ENCODE measurements at regions not wholly inside any gene's neighbourhood (a gene's known extent, or its start where the extent isn't known, plus 50 kb on each side); places are given as distances from the start of the nearest gene placed in this dataset.

DNA sequence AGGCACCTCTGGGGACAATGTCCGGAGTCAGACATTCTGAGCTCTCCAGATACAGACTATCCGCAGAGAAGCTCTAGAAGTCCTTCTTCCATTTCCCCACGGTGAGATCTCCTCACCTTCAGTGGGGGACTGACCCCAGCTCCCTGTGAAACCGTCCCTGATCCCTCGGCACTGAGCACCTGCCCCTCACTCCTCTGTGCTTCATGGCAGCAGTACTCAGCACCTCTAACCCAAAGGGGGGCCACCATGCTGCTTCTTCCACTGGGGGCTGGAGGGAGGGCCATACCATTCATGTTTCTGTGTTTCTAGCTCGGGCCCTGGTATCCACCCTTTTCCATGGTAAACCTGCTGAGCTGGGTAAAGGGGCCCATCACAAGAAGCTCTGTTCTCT is 321.7 kb downstream of the BRD1 start:
- no peak for DNase-seq (ENCODE audit: low spot score)

DNA sequence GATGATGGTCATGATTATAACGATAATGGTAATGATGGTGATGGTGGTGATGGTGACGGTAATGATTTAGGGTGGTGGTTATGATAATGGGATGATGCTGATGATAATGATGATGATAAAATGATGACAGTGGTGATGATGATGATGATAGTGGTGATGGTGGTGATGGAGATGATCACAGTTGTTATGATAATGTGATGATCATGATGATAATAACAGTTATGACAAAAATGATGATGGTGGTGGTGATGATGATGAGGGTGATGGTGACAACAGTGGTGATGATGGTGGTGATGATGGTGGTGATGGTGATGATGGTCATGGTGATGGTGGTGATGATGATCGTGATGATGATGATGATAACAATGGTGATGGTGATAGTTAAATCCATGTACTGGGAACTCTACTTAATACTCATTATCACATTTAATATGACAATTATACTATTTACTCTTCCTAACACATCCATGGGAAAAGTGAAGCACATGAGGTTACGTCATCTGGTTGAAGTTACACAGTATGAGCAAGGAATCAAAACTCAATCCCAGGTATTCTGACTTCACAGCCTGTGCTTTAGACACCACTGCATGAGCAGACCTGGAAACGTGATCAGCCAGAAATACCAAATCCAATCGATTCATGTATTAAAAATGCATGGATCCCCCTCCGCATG is 322.2 kb downstream of the BRD1 start:
- DNase-seq (ENCODE audit: low spot score), result no peak

DNA sequence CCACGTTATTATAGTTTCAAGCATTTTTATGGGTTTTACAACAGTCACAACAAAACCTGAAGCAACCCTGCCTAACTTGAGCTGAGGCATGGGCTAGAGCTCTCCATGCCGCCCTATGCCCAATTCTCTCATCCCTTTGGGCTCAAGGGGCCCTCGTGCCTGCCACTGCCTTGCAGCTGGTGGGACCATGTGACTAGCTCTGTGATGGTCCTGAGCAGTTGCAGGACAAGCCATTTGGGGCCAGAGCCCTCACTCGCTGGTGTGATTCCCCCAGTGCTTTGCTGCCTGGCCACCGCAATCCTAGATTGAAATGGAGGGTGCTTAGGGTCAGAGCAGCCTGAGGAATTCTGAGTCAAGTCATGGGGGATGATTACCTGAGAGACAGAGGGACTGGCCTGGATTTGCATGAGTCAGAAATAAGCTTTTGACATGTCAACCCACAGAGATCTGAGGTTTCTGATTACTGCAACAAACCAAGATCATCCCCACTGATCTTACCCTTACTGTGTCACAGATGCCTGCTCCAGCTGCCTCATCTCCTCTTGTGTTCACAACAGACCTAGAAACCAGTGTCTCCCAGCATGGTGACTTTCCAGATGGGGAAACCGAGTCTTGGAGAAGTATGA is 323.7 kb downstream of the BRD1 start:
- DNase-seq (ENCODE audit: low spot score), result no peak

DNA sequence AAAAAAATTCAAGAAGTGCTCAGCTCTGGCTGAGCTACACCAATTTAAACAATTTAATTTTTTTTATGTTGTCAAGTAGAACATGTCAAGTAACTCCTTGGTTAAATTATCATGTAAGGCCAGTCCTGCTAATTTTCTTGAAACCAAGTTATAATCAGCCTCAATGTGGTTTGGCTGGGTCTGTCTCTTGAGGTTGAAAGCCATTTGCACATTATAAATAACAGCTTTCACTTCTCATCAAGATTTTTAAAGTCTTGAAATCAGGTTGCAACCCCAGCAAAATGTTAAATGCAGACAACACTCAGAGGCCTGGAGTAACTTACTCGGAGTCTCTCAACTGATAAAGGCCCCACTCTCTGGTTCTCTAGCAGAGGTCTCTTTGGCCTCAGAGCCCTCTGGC is 324.4 kb downstream of the BRD1 start:
- no peak for DNase-seq (ENCODE audit: low spot score)

DNA sequence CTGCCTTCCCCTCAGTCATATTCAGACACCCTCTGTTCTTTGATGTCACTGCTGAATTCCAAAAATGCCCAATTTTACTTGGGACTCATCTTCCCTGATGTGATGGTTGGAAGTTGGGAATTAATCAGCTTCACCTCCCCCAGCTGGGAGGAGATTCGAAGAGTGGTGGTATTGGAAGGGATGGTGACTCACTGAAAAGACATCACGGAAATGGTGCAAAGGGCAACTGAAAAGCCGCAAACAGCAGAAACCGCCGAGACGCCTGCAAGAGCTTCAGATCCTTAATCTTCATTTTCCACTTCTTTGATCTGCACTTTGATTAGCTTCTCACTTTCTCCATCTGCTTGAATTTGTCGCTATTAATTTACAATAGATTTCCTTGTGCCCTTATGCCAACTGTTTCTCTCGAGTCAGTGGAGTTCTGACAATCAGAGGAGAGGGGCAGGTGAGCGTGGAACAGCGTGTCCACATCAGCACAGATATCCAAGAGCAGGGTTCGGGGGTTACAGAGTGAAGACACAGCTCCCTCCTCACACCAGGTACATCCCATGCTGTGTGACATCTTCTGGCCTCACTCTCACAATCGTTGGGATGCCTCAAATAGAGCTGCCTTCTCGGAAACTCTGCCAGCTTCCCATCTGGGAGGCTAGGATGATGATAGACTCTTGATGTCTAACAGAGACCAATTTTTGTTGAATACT is 325.4 kb downstream of the BRD1 start:
- DNase-seq (ENCODE audit: low spot score), result no peak

DNA sequence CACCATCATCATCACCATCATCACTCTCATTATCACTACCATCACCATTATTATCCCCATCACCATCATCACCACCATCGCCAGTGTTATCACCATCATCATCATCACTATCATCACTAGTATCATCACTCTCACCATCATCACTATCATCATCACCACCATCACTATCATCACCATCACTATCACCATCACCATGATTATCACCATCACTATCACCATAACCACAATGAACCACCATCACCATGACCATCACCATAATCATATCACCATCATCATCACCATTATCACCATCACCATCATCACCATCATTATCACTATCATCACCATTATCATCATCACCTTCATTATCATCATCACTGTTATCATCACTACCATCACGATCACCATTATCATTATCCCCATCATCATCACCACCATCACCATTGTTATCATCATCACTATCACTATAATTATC is 326.7 kb downstream of the BRD1 start:
- DNase-seq (ENCODE audit: low spot score), result no peak

DNA sequence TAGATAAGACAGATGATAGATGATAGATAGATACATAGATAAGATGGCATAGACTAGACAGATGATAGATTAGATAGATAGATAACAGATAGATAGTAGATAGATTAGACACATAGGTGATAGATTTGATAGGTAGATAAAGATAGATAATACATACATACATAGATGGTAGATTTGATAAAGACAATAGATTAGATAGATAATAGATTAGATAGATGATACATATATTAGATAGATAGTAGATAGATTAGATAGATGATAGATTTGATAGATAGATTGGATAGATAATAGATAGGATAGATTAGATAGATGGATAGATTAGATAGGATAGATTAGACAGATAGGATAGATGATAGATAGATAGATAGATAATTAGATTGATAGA is 327.6 kb downstream of the BRD1 start:
- no peak for DNase-seq (ENCODE audit: low spot score)

DNA sequence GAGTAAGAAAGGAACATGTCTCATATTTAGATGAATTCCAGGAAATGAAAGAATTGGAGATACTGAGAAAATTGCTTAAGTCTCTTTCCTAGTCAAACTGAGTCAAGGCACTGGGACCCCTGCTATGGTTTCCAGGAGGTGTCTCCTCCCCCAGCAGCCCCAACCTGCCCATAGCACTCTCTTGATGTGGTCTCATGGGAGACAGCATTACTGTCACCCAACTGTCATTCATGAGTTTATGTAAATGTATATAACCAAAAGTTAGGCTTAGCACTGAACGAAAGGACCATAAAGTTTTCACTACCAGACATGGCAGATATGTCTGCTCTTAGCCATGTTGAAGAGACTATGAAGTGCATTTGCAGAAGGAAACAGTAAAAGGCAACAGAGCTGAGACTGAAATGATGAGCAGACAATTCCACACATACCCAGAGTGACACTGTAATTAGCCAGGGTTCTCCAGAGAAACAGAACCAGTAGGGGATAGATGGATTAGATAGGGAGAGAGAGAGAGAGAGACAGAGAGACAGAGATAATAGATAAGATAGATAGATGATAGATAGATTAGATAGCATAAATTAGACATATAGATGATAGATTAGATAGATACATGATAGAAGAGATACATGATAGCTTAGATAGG is 328.1 kb downstream of the BRD1 start:
- no peak for DNase-seq (ENCODE audit: low spot score)

DNA sequence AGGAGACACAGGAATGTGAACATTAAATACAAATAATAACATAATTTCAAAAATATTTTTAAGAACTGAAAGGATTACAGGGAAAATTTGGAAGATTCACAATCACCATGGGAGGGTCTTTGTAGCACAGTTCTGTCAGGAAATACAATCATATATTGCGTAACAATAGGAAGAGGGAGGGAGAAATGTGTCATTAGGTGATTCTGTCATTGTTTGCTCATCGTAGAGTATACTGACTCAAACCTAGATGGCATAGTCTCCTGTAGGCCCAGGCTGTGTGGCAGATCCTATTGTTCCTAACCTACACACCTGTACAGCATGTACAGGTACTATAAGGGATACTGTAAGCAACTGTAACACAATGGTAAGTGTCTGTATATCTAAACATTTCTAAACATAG is 330.4 kb downstream of the BRD1 start:
- DNase-seq (ENCODE audit: low spot score), result no peak

DNA sequence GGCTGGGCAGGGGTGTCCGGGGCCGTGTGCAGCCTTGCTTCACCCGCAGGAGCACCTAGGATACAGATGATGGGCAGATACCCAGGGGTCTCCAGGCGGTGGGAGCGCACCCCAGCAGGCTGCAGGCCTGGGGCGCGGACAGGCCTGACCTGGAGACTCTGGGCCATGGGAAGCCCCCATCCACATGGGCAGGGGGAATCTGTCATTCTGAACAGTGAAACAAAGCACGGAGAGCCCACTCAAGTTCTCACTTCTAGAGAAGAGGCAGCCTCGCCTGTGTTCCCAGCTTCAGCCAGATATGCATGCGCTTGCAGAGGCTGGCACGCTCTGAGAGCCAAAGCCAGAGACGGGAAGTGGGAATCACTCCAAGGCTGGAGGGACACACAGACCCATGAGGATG is 333.1 kb downstream of the BRD1 start:
- DNase-seq (ENCODE audit: low spot score), result no peak

DNA sequence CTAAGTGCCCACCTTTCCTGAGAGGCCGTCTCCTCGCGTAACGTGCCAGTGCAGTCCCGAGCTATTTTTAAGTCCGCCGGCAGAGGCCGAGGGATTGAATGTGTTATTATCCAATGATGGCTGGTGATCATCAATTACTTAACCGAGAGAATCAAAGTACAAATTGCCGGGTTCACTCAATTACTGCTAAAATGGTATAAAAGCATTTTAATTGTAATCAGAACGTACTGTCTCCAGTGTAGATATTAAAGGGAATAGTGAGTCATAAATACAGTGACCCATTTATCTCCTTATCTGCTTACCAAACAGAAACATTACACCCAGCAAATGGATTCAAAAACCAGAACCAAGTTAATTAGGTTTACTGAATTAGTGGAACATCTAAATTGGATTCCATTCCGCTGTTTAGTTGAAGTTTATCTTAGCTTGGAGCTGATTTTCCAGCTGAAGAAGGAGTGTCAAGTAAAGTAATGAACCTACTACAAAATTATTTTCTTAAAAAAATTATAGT is 334.9 kb downstream of the BRD1 start:
- DNase-seq (ENCODE audit: low spot score), result no peak

DNA sequence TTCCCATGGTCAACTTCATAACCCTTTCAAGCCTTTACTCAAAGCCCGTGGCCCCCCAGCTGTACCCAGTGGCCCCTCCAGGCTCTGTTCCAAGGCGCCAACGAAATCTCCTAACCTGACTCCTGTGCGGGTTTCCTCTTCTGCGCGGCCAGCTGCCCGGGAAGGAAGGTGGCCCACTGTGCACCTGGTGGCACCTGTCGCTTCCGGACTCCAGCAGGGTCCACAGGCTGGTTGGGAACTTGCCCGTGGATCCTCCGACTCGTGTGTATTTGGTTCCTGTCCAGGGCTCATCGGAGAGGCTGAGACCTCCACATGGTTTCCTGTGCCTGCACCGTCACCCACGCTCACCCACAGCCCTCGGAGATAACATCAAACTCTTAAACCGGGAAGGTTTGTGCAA is 335.4 kb downstream of the BRD1 start:
- no peak for DNase-seq (ENCODE audit: low spot score)

DNA sequence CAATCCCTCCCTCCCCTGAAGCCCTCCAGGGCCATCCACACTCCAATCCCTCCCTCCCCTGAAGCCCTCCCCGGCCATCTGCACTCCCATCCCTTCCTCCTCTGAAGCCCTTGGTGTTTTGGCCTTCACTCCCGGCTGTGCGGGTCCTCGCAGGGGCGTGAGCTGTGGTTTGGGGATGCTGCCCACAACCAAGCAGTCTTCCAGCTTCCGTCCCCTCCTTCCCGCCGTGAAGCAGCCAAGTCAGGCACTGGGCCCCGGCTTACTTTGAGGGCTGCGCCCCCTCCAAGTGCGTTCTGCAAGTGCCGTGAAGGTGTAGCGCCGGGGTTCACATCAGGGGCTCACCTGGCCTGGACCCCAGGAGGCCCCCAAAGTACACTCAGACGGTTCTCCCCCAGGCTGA is 335.9 kb downstream of the BRD1 start:
- no peak for DNase-seq (ENCODE audit: low spot score)

DNA sequence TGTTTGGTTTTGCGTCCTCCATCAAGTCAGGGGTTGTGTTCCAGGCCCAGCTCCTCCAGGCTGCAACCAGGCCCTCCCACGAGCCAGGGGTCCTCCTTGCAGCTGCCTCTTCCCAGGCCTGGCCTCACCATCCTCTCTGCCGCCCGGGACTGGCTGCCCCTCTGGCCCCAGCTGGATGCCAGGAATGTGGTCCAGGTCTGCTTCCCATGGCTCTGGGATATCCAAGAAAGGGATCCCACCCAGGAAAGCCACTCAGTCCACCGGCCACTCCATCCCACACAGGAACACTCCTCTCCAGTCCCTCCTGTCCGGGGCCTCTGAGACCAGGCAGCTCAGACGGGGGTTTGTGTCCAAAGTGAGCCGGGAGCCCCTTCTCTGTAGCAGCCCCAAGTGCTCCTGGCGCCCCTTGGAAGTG is 336.4 kb downstream of the BRD1 start:
- DNase-seq (ENCODE audit: low spot score), result no peak

DNA sequence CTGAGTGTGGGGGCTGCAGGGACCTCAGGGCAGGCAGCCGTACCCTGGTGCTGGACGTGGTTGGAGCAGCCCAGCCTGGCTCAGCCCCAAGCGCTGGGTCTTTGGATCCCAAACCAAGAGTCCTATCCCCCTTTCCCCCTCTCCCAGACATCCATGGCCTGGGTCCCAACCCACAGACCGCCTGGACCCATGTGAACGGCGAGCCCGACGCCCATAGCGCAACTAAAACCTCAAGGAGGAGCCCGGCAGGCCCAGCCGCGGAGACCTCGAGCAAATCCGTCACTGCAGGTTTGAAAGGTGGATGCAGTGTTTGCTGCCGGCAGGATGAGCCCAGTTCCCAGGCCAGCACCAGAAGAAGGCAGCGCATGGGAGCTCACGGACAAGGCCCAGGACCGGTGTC is 337.0 kb downstream of the BRD1 start:
- DNase-seq (ENCODE audit: low spot score), result no peak

DNA sequence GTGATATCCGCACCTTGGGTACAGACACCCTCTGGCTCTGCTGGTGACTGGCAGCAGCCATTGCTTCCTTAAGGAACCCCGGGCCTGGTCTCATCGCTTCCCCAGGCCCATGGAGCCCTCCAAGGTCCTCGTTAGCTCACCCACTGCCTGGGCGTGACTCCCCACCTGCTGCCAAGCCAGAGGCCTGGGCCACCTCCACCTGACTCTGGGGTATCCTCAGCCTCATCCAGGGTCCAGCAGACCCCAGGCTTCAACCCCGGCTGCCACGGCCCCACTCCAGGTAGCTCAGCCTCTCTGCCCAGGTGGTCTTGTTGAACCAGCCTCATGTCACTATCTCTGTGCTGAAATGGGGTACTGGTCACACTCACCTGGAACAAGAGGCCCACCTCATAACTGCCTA is 337.9 kb downstream of the BRD1 start:
- DNase-seq (ENCODE audit: low spot score), result no peak

DNA sequence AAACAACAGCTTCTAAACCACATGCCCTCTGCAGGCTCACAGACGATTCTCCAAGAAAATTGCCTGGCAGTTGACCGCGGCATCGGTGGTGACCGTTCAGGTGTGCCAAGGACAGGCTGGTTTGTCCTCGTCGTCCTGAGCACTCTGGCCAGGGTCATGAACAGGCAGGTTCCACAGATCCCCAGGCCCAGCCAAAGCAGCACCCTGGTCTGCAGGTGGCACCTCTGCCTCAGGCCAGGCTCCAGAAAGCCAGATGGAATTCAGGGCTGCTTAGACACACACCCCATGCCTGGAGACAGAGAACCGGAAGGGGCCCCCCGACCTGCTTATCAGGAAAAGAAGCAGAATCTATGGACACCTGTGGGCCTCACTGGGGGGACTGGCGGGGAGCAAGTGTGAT is 338.7 kb downstream of the BRD1 start:
- DNase-seq (ENCODE audit: low spot score), result no peak

DNA sequence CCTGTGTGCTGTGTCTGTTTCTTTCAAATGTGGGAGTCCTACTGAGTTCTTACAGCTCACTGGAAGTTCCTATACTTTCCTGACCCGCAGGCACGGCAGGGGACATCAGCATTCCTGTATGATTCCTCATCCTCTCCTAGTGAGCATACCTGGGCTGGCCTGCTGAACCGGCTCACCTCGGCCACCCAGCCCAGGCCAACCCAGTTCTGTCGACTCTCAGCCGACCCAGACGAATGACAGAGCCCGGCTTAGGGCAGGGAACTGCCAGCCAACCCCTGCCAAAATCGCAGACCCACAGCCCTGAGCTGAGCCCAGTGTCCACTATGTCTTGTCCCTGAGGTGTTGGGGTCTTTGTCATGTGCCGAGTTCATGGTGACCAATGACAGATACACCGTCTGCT is 339.7 kb downstream of the BRD1 start:
- no peak for DNase-seq (ENCODE audit: low spot score)

DNA sequence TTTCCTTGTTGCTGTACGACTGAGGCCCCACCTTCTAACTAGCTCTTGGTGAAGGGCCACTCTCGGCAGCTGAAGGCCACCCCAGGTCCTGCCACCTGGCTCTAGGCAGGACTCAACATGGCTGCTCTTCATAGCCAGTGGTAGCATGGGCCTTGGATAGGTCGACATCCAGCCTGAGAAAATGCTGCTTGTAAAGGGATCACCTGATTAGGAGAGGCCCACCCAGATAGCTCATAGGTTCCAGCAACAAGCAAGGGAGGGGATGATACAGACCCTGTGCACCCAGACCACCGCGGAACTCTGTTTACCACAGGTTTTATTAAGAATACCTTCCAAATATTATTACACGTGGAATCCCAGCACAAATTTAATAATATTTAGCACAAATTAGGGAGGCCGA is 341.4 kb downstream of the BRD1 start:
- no peak for DNase-seq (ENCODE audit: low spot score)

DNA sequence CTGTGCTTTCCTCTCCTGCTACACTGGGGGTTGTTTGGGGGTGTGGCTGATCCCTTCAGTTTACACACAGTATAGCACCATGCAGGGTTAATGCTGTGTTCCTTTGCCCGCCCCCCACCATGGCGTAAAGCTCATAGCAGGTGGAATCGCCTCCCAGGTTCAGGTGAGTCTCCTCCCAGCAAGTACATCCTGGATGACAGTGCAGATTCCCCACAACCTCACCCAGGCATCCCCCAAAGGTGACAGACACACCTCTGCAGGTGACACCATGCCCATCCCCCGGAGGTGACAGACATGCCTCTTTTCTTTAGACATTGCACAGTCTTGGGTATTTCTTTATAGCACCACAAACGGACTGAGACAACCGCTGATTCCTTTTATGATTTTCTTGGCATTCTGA is 343.7 kb downstream of the BRD1 start:
- no peak for DNase-seq (ENCODE audit: low spot score)

DNA sequence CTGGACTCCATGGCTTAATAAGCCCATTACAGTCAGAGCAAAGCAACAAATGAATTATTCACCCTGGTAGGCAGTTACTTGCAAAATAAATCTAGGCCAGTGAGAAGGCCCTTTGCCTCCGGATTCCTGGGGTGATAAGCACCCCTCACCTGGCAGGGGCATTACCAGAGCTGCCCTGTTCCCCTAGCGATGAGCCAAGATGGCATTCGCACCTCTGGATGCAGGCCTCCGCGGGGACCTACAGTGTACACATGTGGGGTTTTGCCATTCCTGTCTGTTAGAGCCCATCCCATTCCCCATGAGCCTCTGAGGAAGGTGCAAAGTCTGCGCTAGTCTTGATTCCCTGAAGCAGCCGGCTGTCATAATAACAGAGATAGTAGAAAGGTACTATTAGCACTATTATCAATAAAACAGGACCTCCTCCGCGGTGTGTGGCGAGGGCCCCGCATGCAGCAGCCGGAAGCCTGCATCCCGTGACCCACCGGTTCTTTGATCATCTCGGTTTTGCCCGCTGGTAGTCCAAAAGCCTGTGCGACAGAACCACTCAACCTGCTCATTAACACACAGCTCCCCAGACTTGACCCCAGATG is 344.3 kb downstream of the BRD1 start:
- DNase-seq (ENCODE audit: low spot score), result no peak

DNA sequence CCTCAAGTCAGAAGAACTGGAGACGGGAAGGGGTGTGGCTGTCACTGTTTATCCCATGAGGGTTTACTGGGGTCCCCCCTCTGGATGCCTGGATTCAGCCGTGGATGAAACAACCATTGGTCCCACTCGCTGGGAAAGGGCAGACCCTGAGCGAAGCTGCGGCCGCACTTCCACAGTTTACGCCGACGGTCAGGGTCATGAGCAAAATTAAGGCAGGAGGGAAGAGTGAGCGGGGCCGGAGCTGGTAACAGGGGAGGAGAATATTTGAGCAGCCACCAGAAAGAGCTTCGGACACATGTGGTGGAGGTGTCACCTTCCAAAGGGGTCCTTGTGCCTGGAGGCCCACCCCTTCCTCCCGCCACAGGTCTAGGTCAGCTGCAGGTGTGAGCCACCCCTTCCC is 344.9 kb downstream of the BRD1 start:
- no peak for DNase-seq (ENCODE audit: low spot score)
